ENCODE measurements at regions not wholly inside any gene's neighbourhood (a gene's known extent, or its start where the extent isn't known, plus 50 kb on each side); places are given as distances from the start of the nearest gene placed in this dataset.
"Not testable (repeated sequence)": the region's sequence is repeated elsewhere in the genome, so short reads cannot be mapped to it uniquely, and the experiment has no call there.

- DNase-seq (ENCODE audit: low read depth in 2 of 3, low spot score in 2 of 3): no peak
Measured at GRCh38 chr4:110424144-110424543, 51.8 kb upstream of the ENPEP start.

- no peak for DNase-seq (ENCODE audit: low read depth in 2 of 3, low spot score in 2 of 3)
Measured at GRCh38 chr4:110418641-110419040, 57.3 kb upstream of the ENPEP start.

GRCh38 chr4:110417136-110417535, 58.8 kb upstream of the ENPEP start:
- no peak for DNase-seq (ENCODE audit: low read depth in 2 of 3, low spot score in 2 of 3)

- no peak for DNase-seq (ENCODE audit: low read depth in 2 of 3, low spot score in 2 of 3)
Measured at GRCh38 chr4:110415478-110415877, 60.5 kb upstream of the ENPEP start.

GRCh38 chr4:110415041-110415440, 60.9 kb upstream of the ENPEP start:
- no peak for DNase-seq (ENCODE audit: low read depth in 2 of 3, low spot score in 2 of 3)

GRCh38 chr4:110414561-110414920, 61.4 kb upstream of the ENPEP start:
- no peak for DNase-seq (ENCODE audit: low read depth in 2 of 3, low spot score in 2 of 3)

GRCh38 chr4:110413807-110414560, 62.0 kb upstream of the ENPEP start:
- DNase-seq (ENCODE audit: low read depth in 2 of 3, low spot score in 2 of 3): not testable (repeated sequence)

GRCh38 chr4:110412354-110413065, 63.4 kb upstream of the ENPEP start:
- DNase-seq (ENCODE audit: low read depth in 2 of 3, low spot score in 2 of 3): no peak

- no peak for DNase-seq (ENCODE audit: low read depth in 2 of 3, low spot score in 2 of 3)
Measured at GRCh38 chr4:110411574-110412011, 64.4 kb upstream of the ENPEP start.

GRCh38 chr4:110410853-110411573, 64.9 kb upstream of the ENPEP start:
- not testable (repeated sequence) for DNase-seq (ENCODE audit: low read depth in 2 of 3, low spot score in 2 of 3)

GRCh38 chr4:110400086-110400485, 75.9 kb upstream of the ENPEP start:
- no peak for DNase-seq (ENCODE audit: low read depth in 2 of 3, low spot score in 2 of 3)

GRCh38 chr4:110399046-110399445, 76.9 kb upstream of the ENPEP start:
- not testable (repeated sequence) for DNase-seq (ENCODE audit: low read depth in 2 of 3, low spot score in 2 of 3)

GRCh38 chr4:110396963-110397362, 79.0 kb upstream of the ENPEP start:
- no peak for DNase-seq (ENCODE audit: low read depth in 2 of 3, low spot score in 2 of 3)

- DNase-seq (ENCODE audit: low read depth in 2 of 3, low spot score in 2 of 3): no peak
Measured at GRCh38 chr4:110395421-110395820, 80.5 kb upstream of the ENPEP start.

- no peak for DNase-seq (ENCODE audit: low read depth in 2 of 3, low spot score in 2 of 3)
Measured at GRCh38 chr4:110394871-110395270, 81.1 kb upstream of the ENPEP start.

GRCh38 chr4:110381784-110382183, 94.2 kb upstream of the ENPEP start:
- no peak for DNase-seq (ENCODE audit: low read depth in 2 of 3, low spot score in 2 of 3)

GRCh38 chr4:110372485-110372884, 103.5 kb upstream of the ENPEP start:
- DNase-seq (ENCODE audit: low read depth in 2 of 3, low spot score in 2 of 3): no peak

GRCh38 chr4:110371016-110371770, 104.8 kb upstream of the ENPEP start:
- DNase-seq (ENCODE audit: low read depth in 2 of 3, low spot score in 2 of 3): no peak

GRCh38 chr4:110368409-110368808, 107.5 kb upstream of the ENPEP start:
- no peak for DNase-seq (ENCODE audit: low read depth in 2 of 3, low spot score in 2 of 3)

GRCh38 chr4:110367156-110367555, 108.8 kb upstream of the ENPEP start:
- no peak for DNase-seq (ENCODE audit: low read depth in 2 of 3, low spot score in 2 of 3)

- no peak for DNase-seq (ENCODE audit: low read depth in 2 of 3, low spot score in 2 of 3)
Measured at GRCh38 chr4:110365761-110366160, 110.2 kb upstream of the ENPEP start.
